ENCODE measurements at regions not wholly inside any gene's neighbourhood (a gene's known extent, or its start where the extent isn't known, plus 50 kb on each side); places are given as distances from the start of the nearest gene placed in this dataset.

DNA sequence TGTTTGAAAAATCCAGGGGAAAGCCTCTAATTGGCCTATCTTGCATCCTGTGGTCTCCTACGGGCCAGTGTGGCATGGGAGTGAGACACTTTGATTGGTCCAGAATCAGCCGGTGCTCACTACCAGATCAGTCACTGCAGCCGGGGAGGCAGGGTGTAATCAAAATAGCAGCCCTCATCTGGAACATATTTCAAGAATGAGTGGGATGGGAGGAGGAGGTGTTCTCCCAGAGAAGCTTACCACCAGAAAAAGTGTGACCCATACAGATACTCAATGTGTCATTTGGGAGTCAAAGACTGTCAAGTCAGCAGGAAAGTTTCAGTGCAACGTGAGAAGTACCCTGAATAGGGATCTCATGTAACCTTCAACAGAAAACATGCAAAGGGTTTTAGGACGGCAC, 393.9 kb upstream of the SLC14A2 start:
- peak overlapping the region; percentile 35; the same call in 1 of the 2 replicates for H2BK20ac ChIP-seq (ENCODE audit: low read depth, low read length)
- no peak overlapping the region for H4K8ac ChIP-seq (ENCODE audit: low read depth in 2 of 2, low read length in 2 of 2)
- peaks cover 2% of the 10 kb centered on the region; the same call in 1 of the 2 replicates for H3K27me3 ChIP-seq (ENCODE audit: control insufficient read depth, insufficient read depth, low read length)
- dilution Hi-C loops (cut with HindIII; ENCODE audit: low sequenced_read_pairs, unreplicated experiment) (no loop called here), in situ Hi-C loops (cut with MboI; ENCODE audit: low sequenced_read_pairs) (no loop called here), intact Hi-C loops (cut with micrococcal nuclease) (no loop called here)
- WGBS, 2 experiments (ENCODE audit: extremely low coverage in 2 of 2, insufficient read length in 1 of 2), result no CpG with 5 or more reads among the region's 5 CpGs
- no peak overlapping the region for H3K4me3 ChIP-seq (ENCODE audit: insufficient read depth, low read depth, low read length)
- TF ChIP-seq, protein P1, sequence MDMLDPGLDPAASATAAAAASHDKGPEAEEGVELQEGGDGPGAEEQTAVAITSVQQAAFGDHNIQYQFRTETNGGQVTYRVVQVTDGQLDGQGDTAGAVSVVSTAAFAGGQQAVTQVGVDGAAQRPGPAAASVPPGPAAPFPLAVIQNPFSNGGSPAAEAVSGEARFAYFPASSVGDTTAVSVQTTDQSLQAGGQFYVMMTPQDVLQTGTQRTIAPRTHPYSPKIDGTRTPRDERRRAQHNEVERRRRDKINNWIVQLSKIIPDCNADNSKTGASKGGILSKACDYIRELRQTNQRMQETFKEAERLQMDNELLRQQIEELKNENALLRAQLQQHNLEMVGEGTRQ (IDR thresholded peaks at IDR 0.05; ENCODE audit: low read depth, low read length), result no peak
- no peak for TF ChIP-seq MAZ (IDR thresholded peaks at IDR 0.05; ENCODE audit: borderline replicate concordance, low read depth, low read length)
- TF ChIP-seq MAFK (IDR thresholded peaks at IDR 0.05; ENCODE audit: low read depth, low read length), result peak; percentile 92
- no peak for TF ChIP-seq CEBPB (IDR thresholded peaks at IDR 0.05; ENCODE audit: low read depth, low read length)
- no peak for TF ChIP-seq RFX5 (IDR thresholded peaks at IDR 0.05; ENCODE audit: low read depth, low read length)
- no peak for TF ChIP-seq RAD21 (IDR thresholded peaks at IDR 0.05; ENCODE audit: low read length)
- peak overlapping the region; percentile 58 for H2AFZ ChIP-seq (replicated peaks; ENCODE audit: low read length, poor library complexity)
- no peaks in the 10 kb centered on the region for H3K9me3 ChIP-seq (ENCODE audit: control insufficient read depth, insufficient read depth, low read length)
- 0 out of 2 replicates have a peak overlapping the region, but pooled peaks have one; percentile 23 for H2BK120ac ChIP-seq (ENCODE audit: low read depth, low read length)
- H2BK5ac ChIP-seq (ENCODE audit: low read depth, low read length, poor library complexity, severe bottlenecking), result no peak overlapping the region
- no peak overlapping the region for H3K18ac ChIP-seq (ENCODE audit: low read depth, low read length)
- H3K56ac ChIP-seq (ENCODE audit: extremely low read depth, insufficient read depth, low read length), result no peak overlapping the region
- H3K9me1 ChIP-seq (ENCODE audit: insufficient read depth, low read length), result peaks cover 3% of the 10 kb centered on the region; the same call in 1 of the 2 replicates
- no peak overlapping the region for H3K27ac ChIP-seq (ENCODE audit: insufficient read depth, low read length)
- peak overlapping the region; percentile 68; the same call in 1 of the 3 replicates for H2BK15ac ChIP-seq (ENCODE audit: low read depth, low read length)
- no peak overlapping the region for H3K4me2 ChIP-seq (ENCODE audit: low read depth, low read length)
- H4K91ac ChIP-seq (ENCODE audit: insufficient read depth, low read depth, low read length), result no peak overlapping the region
- H3K14ac ChIP-seq (replicated peaks; ENCODE audit: low read depth, low read length), result no peak overlapping the region; the same call in 1 of the 2 replicates
- no peaks in the 10 kb centered on the region for H3K36me3 ChIP-seq (ENCODE audit: control insufficient read depth, insufficient read depth, low read length)
- H3K79me1 ChIP-seq (ENCODE audit: low read depth in 1 of 2, low read length in 2 of 2), result no peaks in the 10 kb centered on the region
- POLR2A ChIA-PET (ENCODE audit: unreplicated experiment), result no interaction called here
- DNase-seq, result peak; percentile 37
- no TSS peak for BruUV-seq (replicated peaks)
- H3K4me1 ChIP-seq (ENCODE audit: control insufficient read depth, insufficient read depth, low read length), result peaks cover 4% of the 10 kb centered on the region; the same call in 1 of the 2 replicates
- H3K9ac ChIP-seq (ENCODE audit: low read depth, low read length), result no peak overlapping the region
- H2AK5ac ChIP-seq (ENCODE audit: low read depth, low read length), result no peak overlapping the region; the same call in 1 of the 2 replicates
- H2AK9ac ChIP-seq (replicated peaks; ENCODE audit: low read depth, low read length, poor library complexity), result peak overlapping the region; percentile 61
- H3K23ac ChIP-seq (ENCODE audit: low read depth, low read length), result no peak overlapping the region; the same call in 1 of the 2 replicates
- CTCF ChIA-PET, result interaction anchor here (1.2 kb wide), 1 partner anchor 8 kb away, joined by 3 read pairs; no protein-coding TSS in a partner anchor
- no peak overlapping the region; the same call in 1 of the 2 replicates for H3K4ac ChIP-seq (ENCODE audit: low read depth, low read length)
- no peaks in the 10 kb centered on the region for H4K20me1 ChIP-seq (ENCODE audit: insufficient read depth, low read length)
- ATAC-seq (ENCODE audit: low read depth), result peak; percentile 62
- no peak overlapping the region for H4K5ac ChIP-seq (ENCODE audit: low read depth, low read length)

Data from IMR-90 (cell line).